ENCODE measurements at regions not wholly inside any gene's neighbourhood (a gene's known extent, or its start where the extent isn't known, plus 50 kb on each side); places are given as distances from the start of the nearest gene placed in this dataset.

DNA sequence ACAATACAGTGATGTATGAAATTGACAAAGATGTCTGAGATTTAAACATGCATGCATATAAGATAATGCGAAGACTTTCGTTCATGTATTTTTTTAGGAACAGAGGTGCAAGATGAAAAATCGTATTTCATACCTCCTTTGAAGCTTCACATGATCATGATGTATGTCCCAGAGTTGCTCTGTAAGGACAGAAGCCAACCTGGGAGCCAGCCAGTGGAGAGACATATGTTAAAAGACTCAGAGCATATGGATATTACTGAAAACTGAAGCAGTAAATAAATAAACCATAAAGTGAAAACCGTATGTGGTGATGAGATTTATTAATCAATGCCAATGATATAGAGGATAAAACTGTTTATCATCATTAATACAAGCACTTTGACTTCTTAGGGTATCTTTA, 424.4 kb upstream of the NETO1 start:
- TF ChIP-seq, protein P1, sequence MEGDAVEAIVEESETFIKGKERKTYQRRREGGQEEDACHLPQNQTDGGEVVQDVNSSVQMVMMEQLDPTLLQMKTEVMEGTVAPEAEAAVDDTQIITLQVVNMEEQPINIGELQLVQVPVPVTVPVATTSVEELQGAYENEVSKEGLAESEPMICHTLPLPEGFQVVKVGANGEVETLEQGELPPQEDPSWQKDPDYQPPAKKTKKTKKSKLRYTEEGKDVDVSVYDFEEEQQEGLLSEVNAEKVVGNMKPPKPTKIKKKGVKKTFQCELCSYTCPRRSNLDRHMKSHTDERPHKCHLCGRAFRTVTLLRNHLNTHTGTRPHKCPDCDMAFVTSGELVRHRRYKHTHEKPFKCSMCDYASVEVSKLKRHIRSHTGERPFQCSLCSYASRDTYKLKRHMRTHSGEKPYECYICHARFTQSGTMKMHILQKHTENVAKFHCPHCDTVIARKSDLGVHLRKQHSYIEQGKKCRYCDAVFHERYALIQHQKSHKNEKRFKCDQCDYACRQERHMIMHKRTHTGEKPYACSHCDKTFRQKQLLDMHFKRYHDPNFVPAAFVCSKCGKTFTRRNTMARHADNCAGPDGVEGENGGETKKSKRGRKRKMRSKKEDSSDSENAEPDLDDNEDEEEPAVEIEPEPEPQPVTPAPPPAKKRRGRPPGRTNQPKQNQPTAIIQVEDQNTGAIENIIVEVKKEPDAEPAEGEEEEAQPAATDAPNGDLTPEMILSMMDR (conservative IDR thresholded peaks at IDR 0.05; ENCODE audit: low read length) = no peak
- TF ChIP-seq EZH2phosphoT487 (IDR thresholded peaks at IDR 0.05; ENCODE audit: borderline replicate concordance) = no peak

All from Loucy (cell line).